Nephron progenitor cell (in vitro differentiated cells): ENCODE measurements at regions not wholly inside any gene's neighbourhood (a gene's known extent, or its start where the extent isn't known, plus 50 kb on each side); places are given as distances from the start of the nearest gene placed in this dataset.

Experiments used
- DNase-seq: peaks from one replicate; pipeline ENCODE4 v3.0.0; 2021
- H3K27ac Mint-ChIP-seq: 2 replicates; pipeline ENCODE4 v1.8.0; 2021; ENCODE audit warnings: mild to moderate bottlenecking, moderate library complexity, mixed read lengths
- H3K27me3 Mint-ChIP-seq: 2 replicates; pipeline ENCODE4 v1.8.0; 2021; ENCODE audit warnings: mild to moderate bottlenecking, low read depth, mixed read lengths; ENCODE audit not compliant: poor library complexity
- H3K36me3 Mint-ChIP-seq: 2 replicates; pipeline ENCODE4 v1.8.0; 2021; ENCODE audit warnings: low read depth, mixed read lengths
- H3K4me1 Mint-ChIP-seq: 2 replicates; pipeline ENCODE4 v1.8.0; 2021; ENCODE audit warnings: mixed read lengths
- H3K4me3 Mint-ChIP-seq: 2 replicates; pipeline ENCODE4 v1.8.0; 2021; ENCODE audit warnings: mild to moderate bottlenecking, moderate library complexity, mixed read lengths
- H3K9me3 Mint-ChIP-seq: 2 replicates; pipeline ENCODE4 v1.8.0; 2021; ENCODE audit warnings: mild to moderate bottlenecking, moderate library complexity, mixed read lengths
- CTCF ChIP-seq: fragments of 200-600 bp; sonication (generic); IDR thresholded peaks from 2 replicates; pipeline ENCODE4 v1.5.0; 2021; ENCODE audit warnings: antibody characterized with exemption

DNA sequence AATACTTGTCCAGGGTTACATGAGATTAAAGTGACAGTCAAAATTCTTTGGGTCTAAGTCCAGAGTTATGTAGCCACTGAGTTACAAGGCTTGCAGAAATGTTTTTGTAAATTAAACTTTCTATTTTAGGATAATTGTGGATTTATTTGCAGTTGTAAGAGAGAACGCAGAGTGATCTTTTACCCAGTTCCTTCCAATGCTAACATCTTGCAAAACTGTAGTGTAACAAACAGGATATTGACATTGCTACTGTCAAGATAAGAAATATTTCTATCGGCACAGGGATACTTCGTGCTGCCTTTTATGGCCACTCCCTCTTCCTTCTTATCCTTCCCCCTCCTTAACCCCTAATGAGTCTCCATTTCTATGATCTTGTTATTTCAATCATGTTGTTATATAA is 1022.9 kb downstream of the MCTP2 start:
- H3K4me1 Mint-ChIP-seq, result peaks cover 16% of the 10 kb centered on the region
- H3K27me3 Mint-ChIP-seq, result no peaks in the 10 kb centered on the region
- peaks cover 9% of the 10 kb centered on the region for H3K9me3 Mint-ChIP-seq
- DNase-seq, result no peak
- TF ChIP-seq CTCF, result no peak
- H3K4me3 Mint-ChIP-seq, result no peak overlapping the region
- no peak overlapping the region for H3K27ac Mint-ChIP-seq
- H3K36me3 Mint-ChIP-seq, result peaks cover 23% of the 10 kb centered on the region

- TF ChIP-seq CTCF, result peak; percentile 81
- peaks cover 23% of the 10 kb centered on the region for H3K36me3 Mint-ChIP-seq
- no peaks in the 10 kb centered on the region for H3K27me3 Mint-ChIP-seq
- no peak overlapping the region for H3K4me3 Mint-ChIP-seq
- peak overlapping the region; percentile 60 for H3K27ac Mint-ChIP-seq
- peaks cover 7% of the 10 kb centered on the region for H3K9me3 Mint-ChIP-seq
- peaks cover 64% of the 10 kb centered on the region for H3K4me1 Mint-ChIP-seq
- DNase-seq, result peak; percentile 69
Measured at GRCh38 chr15:95259513-95259912, 1028.2 kb downstream of the MCTP2 start.

DNA sequence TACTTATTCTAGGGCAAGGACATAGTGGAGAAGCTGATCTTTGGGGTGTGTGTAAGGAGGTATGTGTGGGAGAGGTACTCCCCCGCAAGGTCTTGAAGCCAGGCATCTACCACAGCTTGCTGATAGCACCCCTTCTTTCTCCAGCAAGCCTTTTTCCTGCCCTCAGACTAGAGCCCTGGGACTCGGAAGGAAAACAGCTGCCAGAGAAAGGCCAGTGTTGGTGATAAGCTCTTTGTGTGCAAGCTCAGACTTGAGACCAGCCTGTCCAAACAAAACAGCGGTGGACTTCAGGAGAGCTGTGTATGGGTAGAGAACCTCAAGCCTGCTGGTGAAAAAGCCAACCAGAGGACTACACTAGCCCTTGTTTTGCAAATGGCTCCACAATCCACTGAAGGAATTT is 1028.6 kb downstream of the MCTP2 start:
- Mint-ChIP-seq H3K27me3 (no peaks in the 10 kb centered on the region), H3K4me3 (no peak overlapping the region), H3K27ac (peak overlapping the region; percentile 60), H3K36me3 (peaks cover 19% of the 10 kb centered on the region), H3K4me1 (peaks cover 69% of the 10 kb centered on the region), H3K9me3 (peaks cover 3% of the 10 kb centered on the region)
- no peak for TF ChIP-seq CTCF
- DNase-seq, result no peak

DNA sequence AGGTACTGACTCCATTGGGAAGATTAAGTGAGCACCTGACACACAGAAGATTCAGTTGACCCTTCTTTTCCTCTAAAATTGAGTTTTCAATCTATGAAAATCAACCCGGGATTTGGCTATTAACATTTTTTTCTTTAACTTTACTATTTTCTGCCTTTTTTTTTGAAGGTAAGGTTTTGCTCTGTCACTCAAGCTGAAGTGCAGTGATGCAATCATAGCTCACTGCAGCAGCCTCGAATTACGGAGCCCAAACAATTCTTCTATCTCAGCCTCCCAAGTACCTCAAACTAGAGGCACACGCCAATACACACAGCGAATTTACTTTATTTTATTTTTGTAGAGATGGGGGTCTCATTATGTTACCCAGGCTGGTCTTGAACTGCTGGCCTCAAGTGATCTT is 1029.5 kb downstream of the MCTP2 start:
- Mint-ChIP-seq H3K27me3 (no peaks in the 10 kb centered on the region), H3K27ac (no peak overlapping the region), H3K9me3 (no peaks in the 10 kb centered on the region), H3K4me3 (no peak overlapping the region), H3K36me3 (peaks cover 11% of the 10 kb centered on the region), H3K4me1 (peaks cover 75% of the 10 kb centered on the region)
- no peak for TF ChIP-seq CTCF
- DNase-seq, result no peak

- no peak for DNase-seq
- no peak overlapping the region for H3K27ac Mint-ChIP-seq
- TF ChIP-seq CTCF, result no peak
- no peaks in the 10 kb centered on the region for H3K27me3 Mint-ChIP-seq
- peaks cover 82% of the 10 kb centered on the region for H3K4me1 Mint-ChIP-seq
- peaks cover 6% of the 10 kb centered on the region for H3K9me3 Mint-ChIP-seq
- H3K4me3 Mint-ChIP-seq, result no peak overlapping the region
- peaks cover 4% of the 10 kb centered on the region for H3K36me3 Mint-ChIP-seq
Measured at GRCh38 chr15:95261546-95261945, 1030.2 kb downstream of the MCTP2 start.

GRCh38 chr15:95261968-95262367 is 1030.6 kb downstream of the MCTP2 start:
- H3K27ac Mint-ChIP-seq, result no peak overlapping the region
- peaks cover 84% of the 10 kb centered on the region for H3K4me1 Mint-ChIP-seq
- peaks cover 6% of the 10 kb centered on the region for H3K9me3 Mint-ChIP-seq
- H3K27me3 Mint-ChIP-seq, result no peaks in the 10 kb centered on the region
- TF ChIP-seq CTCF, result no peak
- no peak for DNase-seq
- peaks cover 4% of the 10 kb centered on the region for H3K36me3 Mint-ChIP-seq
- H3K4me3 Mint-ChIP-seq, result no peak overlapping the region
